ENCODE measurements at regions not wholly inside any gene's neighbourhood (a gene's known extent, or its start where the extent isn't known, plus 50 kb on each side); places are given as distances from the start of the nearest gene placed in this dataset.

DNA sequence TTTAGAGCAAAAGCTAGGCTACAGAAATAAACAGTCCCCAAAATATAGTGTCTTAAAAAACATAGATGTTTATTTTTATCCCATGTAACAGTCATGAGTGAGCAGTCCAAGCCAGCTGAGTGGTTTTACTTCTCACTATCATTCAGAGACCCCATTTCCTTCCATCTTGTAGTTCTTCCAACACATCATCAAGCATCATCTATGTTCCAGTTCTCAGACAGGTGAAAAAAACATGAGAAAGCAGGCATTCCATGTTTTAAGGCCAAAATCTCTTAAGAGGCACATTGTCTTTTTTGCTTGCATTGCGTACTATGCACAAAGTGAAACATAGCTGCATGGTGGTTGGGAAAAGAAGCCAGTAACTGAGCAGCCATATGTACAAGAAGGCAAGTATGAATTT, 128.6 kb downstream of the ATOH1 start:
- Histone ChIP-seq H3K9ac (ENCODE audit: low read length in 3 of 3) (no peak overlapping the region), H3K4me1 (ENCODE audit: control insufficient read depth in 2 of 3, insufficient read depth in 2 of 3, low read depth in 1 of 3, low read length in 3 of 3) (no peaks in the 10 kb centered on the region), H3K36me3 (ENCODE audit: control insufficient read depth in 2 of 3, insufficient read depth in 3 of 3, low read length in 3 of 3) (no peaks in the 10 kb centered on the region), H3K9me3 (ENCODE audit: control insufficient read depth in 2 of 3, insufficient read depth in 1 of 3, low read length in 3 of 3) (peaks cover 0 to 6% (median 0%) of the 10 kb centered on the region in 3 donors), H3K27me3 (ENCODE audit: control insufficient read depth, insufficient read depth, low read length) (no peaks in the 10 kb centered on the region), H3K4me3 (ENCODE audit: low read length in 3 of 3) (no peak overlapping the region), H3K27ac (ENCODE audit: low read depth in 2 of 2, low read length in 2 of 2) (no peak overlapping the region)
- intact Hi-C loops (cut with DNase I): no loop called here
- FAIRE-seq: no peak
- DNase-seq: no peak
- TF ChIP-seq, protein P1, sequence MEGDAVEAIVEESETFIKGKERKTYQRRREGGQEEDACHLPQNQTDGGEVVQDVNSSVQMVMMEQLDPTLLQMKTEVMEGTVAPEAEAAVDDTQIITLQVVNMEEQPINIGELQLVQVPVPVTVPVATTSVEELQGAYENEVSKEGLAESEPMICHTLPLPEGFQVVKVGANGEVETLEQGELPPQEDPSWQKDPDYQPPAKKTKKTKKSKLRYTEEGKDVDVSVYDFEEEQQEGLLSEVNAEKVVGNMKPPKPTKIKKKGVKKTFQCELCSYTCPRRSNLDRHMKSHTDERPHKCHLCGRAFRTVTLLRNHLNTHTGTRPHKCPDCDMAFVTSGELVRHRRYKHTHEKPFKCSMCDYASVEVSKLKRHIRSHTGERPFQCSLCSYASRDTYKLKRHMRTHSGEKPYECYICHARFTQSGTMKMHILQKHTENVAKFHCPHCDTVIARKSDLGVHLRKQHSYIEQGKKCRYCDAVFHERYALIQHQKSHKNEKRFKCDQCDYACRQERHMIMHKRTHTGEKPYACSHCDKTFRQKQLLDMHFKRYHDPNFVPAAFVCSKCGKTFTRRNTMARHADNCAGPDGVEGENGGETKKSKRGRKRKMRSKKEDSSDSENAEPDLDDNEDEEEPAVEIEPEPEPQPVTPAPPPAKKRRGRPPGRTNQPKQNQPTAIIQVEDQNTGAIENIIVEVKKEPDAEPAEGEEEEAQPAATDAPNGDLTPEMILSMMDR (IDR thresholded peaks at IDR 0.05; ENCODE audit: borderline replicate concordance, extremely low read depth, insufficient read depth): no peak

DNA sequence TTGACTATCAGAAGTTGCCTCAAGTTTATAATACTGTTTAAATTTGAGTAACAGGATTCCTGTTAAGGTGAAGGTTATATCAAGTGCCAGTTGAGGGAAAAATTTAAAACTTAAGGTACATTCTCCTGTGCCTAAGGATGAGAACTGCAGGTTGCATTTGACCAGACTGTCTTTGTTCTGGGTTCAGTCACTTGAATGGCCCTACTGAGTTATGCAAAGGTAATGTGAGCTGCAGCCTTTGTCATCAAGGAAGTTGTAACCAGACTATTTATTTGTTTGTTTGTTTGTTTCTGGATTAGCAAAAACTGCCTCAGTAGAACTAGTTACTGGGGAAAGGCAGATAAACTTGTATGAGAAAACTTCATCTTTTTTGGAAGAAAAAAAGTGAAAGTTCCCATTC, 131.9 kb downstream of the ATOH1 start:
- intact Hi-C loops (cut with DNase I): no loop called here
- DNase-seq (no peak), FAIRE-seq (no peak)
- H3K9me3 ChIP-seq (ENCODE audit: control insufficient read depth in 2 of 3, insufficient read depth in 1 of 3, low read length in 3 of 3): peaks cover 0 to 6% (median 0%) of the 10 kb centered on the region in 3 donors
- H3K27ac ChIP-seq (ENCODE audit: low read depth in 2 of 2, low read length in 2 of 2): no peak overlapping the region
- no peaks in the 10 kb centered on the region for H3K36me3 ChIP-seq (ENCODE audit: control insufficient read depth in 2 of 3, insufficient read depth in 3 of 3, low read length in 3 of 3)
- no peak overlapping the region for H3K9ac ChIP-seq (ENCODE audit: low read length in 3 of 3)
- H3K4me3 ChIP-seq (ENCODE audit: low read length in 3 of 3): no peak overlapping the region
- TF ChIP-seq, protein P1 (IDR thresholded peaks at IDR 0.05; ENCODE audit: borderline replicate concordance, extremely low read depth, insufficient read depth): no peak
- no peaks in the 10 kb centered on the region for H3K4me1 ChIP-seq (ENCODE audit: control insufficient read depth in 2 of 3, insufficient read depth in 2 of 3, low read depth in 1 of 3, low read length in 3 of 3)
- H3K27me3 ChIP-seq (ENCODE audit: control insufficient read depth, insufficient read depth, low read length): no peaks in the 10 kb centered on the region

DNA sequence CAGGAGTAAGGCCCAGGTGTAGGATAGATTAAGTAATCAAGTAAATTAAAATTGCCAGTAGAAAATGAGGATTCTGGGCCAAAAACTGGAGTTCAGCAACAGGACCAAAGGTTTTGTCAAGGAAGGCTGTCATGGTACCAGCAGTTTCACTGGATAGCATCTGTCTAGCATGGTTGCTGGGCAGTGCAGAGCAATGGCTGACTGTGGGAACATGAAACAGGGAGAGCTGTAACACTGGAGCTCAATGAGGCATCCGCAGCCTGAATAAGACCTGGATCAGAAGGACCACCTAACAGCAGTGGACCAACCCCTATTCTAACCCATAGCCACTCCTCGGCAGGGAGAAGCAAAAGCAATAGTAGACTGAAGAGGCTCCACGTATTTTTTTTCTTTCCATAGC, 132.4 kb downstream of the ATOH1 start:
- Histone ChIP-seq H3K9ac (ENCODE audit: low read length in 3 of 3) (no peak overlapping the region), H3K27me3 (ENCODE audit: control insufficient read depth, insufficient read depth, low read length) (no peaks in the 10 kb centered on the region), H3K4me3 (ENCODE audit: low read length in 3 of 3) (no peak overlapping the region), H3K36me3 (ENCODE audit: control insufficient read depth in 2 of 3, insufficient read depth in 3 of 3, low read length in 3 of 3) (no peaks in the 10 kb centered on the region), H3K9me3 (ENCODE audit: control insufficient read depth in 2 of 3, insufficient read depth in 1 of 3, low read length in 3 of 3) (peaks cover 0 to 3% (median 0%) of the 10 kb centered on the region in 3 donors), H3K27ac (ENCODE audit: low read depth in 2 of 2, low read length in 2 of 2) (no peak overlapping the region), H3K4me1 (ENCODE audit: control insufficient read depth in 2 of 3, insufficient read depth in 2 of 3, low read depth in 1 of 3, low read length in 3 of 3) (no peaks in the 10 kb centered on the region)
- no peak for FAIRE-seq
- DNase-seq: no peak
- TF ChIP-seq, protein P1 (IDR thresholded peaks at IDR 0.05; ENCODE audit: borderline replicate concordance, extremely low read depth, insufficient read depth): no peak
- intact Hi-C loops (cut with DNase I): no loop called here

DNA sequence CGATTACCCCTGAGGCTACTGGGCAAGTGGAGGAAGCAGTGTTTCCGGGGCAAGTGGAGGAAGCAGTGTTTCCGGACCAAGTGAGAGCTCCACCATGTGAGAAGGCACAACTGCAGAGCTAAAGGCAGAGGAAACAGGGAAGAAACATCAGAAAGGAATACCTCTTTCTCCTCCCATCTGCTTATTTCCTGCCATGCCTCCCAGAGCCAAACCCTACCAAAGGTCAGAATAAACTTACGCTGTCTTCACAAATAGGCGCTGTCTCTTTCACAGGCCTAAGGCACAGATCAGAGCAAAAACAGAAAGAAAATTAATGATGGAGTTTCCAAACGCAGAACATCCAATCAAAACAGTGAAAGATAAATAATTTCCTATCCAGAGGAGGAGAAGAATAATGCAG, 153.0 kb downstream of the ATOH1 start:
- Histone ChIP-seq H3K4me3 (ENCODE audit: low read length in 3 of 3) (no peak overlapping the region), H3K9me3 (ENCODE audit: control insufficient read depth in 2 of 3, insufficient read depth in 1 of 3, low read length in 3 of 3) (peaks cover 0 to 3% (median 0%) of the 10 kb centered on the region in 3 donors), H3K27ac (ENCODE audit: low read depth in 2 of 2, low read length in 2 of 2) (no peak overlapping the region), H3K9ac (ENCODE audit: low read length in 3 of 3) (no peak overlapping the region), H3K36me3 (ENCODE audit: control insufficient read depth in 2 of 3, insufficient read depth in 3 of 3, low read length in 3 of 3) (no peaks in the 10 kb centered on the region), H3K4me1 (ENCODE audit: control insufficient read depth in 2 of 3, insufficient read depth in 2 of 3, low read depth in 1 of 3, low read length in 3 of 3) (no peaks in the 10 kb centered on the region), H3K27me3 (ENCODE audit: control insufficient read depth, insufficient read depth, low read length) (no peaks in the 10 kb centered on the region)
- intact Hi-C loops (cut with DNase I): no loop called here
- DNase-seq: no peak
- TF ChIP-seq, protein P1 (IDR thresholded peaks at IDR 0.05; ENCODE audit: borderline replicate concordance, extremely low read depth, insufficient read depth): no peak
- FAIRE-seq: no peak
